HepG2 (cell line): ENCODE measurements at regions not wholly inside any gene's neighbourhood (a gene's known extent, or its start where the extent isn't known, plus 50 kb on each side); places are given as distances from the start of the nearest gene placed in this dataset.
A peak's percentile ranks its signal among the peaks of the same experiment; 100 is the strongest.

Source experiments
- HOXD1 ChIP-seq: sonication (generic); formaldehyde crosslinking; IDR thresholded peaks from 2 replicates; pipeline ENCODE4 v1.5.0; 2020; ENCODE audit warnings: missing genetic modification reagents
- MTA1 ChIP-seq: sonication (generic); formaldehyde crosslinking; IDR thresholded peaks from 2 replicates; pipeline ENCODE4 v1.4.0; 2020; ENCODE audit warnings: missing genetic modification reagents, mild to moderate bottlenecking, borderline replicate concordance
- NCOA2 ChIP-seq: sonication (generic); formaldehyde crosslinking; IDR thresholded peaks from 2 replicates; pipeline ENCODE4 v1.8.0; 2022; ENCODE audit warnings: inconsistent platforms
- NKX3-1 ChIP-seq: sonication (generic); formaldehyde crosslinking; IDR thresholded peaks from 2 replicates; pipeline ENCODE4 v1.5.0; 2020; ENCODE audit warnings: missing genetic modification reagents
- NONO ChIP-seq, 2 experiments: fragments of 450-650 bp in 1 of 2; sonication (generic) in 1 of 2; formaldehyde crosslinking in 1 of 2; IDR thresholded peaks in 1 of 2; conservative IDR thresholded peaks in 1 of 2; 2 replicates each; pipeline versions ENCODE4 v1.6.1 to v1.8.0; 2017 to 2022; ENCODE audit warnings: mild to moderate bottlenecking in 1 of 2, missing genetic modification reagents in 1 of 2, moderate library complexity in 1 of 2
- PAWR ChIP-seq: sonication (generic); formaldehyde crosslinking; IDR thresholded peaks from 2 replicates; pipeline ENCODE4 v1.4.0; 2020; ENCODE audit warnings: missing genetic modification reagents, mild to moderate bottlenecking, borderline replicate concordance
- RCOR2 ChIP-seq: IDR thresholded peaks from 2 replicates; pipeline ENCODE4 v1.6.1; 2016; ENCODE audit warnings: missing biosample characterization, missing genetic modification reagents
- SALL1 ChIP-seq: sonication (generic); formaldehyde crosslinking; IDR thresholded peaks from 2 replicates; pipeline ENCODE4 v1.8.0; 2022; ENCODE audit warnings: mild to moderate bottlenecking, missing genetic modification reagents
- SNRNP70 ChIP-seq: fragments of 200-400 bp; formaldehyde crosslinking; IDR thresholded peaks from 2 replicates; pipeline ENCODE4 v1.6.1; 2017; ENCODE audit warnings: mild to moderate bottlenecking, low read depth, low read length, moderate library complexity
- YEATS4 ChIP-seq: sonication (generic); formaldehyde crosslinking; IDR thresholded peaks from 2 replicates; pipeline ENCODE4 v1.4.0; 2020; ENCODE audit warnings: missing genetic modification reagents, borderline replicate concordance
- ZBTB3 ChIP-seq: sonication (generic); formaldehyde crosslinking; IDR thresholded peaks from 2 replicates; pipeline ENCODE4 v1.4.0; 2020; ENCODE audit warnings: low read depth, mild to moderate bottlenecking, moderate library complexity, missing genetic modification reagents, borderline replicate concordance
- ZFP36L1 ChIP-seq: sonication (generic); formaldehyde crosslinking; IDR thresholded peaks from 2 replicates; pipeline ENCODE4 v1.8.0; 2022; ENCODE audit warnings: mild to moderate bottlenecking, missing genetic modification reagents, moderate library complexity
- ZNF30 ChIP-seq: sonication (generic); formaldehyde crosslinking; IDR thresholded peaks from 2 replicates; pipeline ENCODE4 v1.5.0; 2020; ENCODE audit warnings: mild to moderate bottlenecking, missing genetic modification reagents
- TF ChIP-seq, protein P1 (sequence below): fragments of 450-650 bp; IDR thresholded peaks from 2 replicates; pipeline ENCODE4 v1.6.1; 2017; ENCODE audit warnings: mild to moderate bottlenecking
- TF ChIP-seq, protein P2 (sequence below): sonication (generic); formaldehyde crosslinking; IDR thresholded peaks from 2 replicates; pipeline ENCODE4 v1.8.0; 2022; ENCODE audit warnings: missing genetic modification reagents, low read depth, mild to moderate bottlenecking, borderline replicate concordance
- TF ChIP-seq, protein P3 (sequence below): sonication (generic); formaldehyde crosslinking; IDR thresholded peaks from 2 replicates; pipeline ENCODE4 v1.4.0; 2020; ENCODE audit warnings: missing genetic modification reagents, borderline replicate concordance
- TF ChIP-seq, protein P4 (sequence below): sonication (generic); formaldehyde crosslinking; IDR thresholded peaks from 2 replicates; pipeline ENCODE4 v1.5.0; 2020; ENCODE audit warnings: missing genetic modification reagents
- TF ChIP-seq, protein P5 (sequence below): IDR thresholded peaks from 2 replicates; pipeline ENCODE4 v1.6.1; 2012; ENCODE audit warnings: inconsistent platforms
- TF ChIP-seq, protein P6 (sequence below): sonication (generic); formaldehyde crosslinking; IDR thresholded peaks from 2 replicates; pipeline ENCODE4 v1.4.0; 2020; ENCODE audit warnings: missing genetic modification reagents

DNA sequence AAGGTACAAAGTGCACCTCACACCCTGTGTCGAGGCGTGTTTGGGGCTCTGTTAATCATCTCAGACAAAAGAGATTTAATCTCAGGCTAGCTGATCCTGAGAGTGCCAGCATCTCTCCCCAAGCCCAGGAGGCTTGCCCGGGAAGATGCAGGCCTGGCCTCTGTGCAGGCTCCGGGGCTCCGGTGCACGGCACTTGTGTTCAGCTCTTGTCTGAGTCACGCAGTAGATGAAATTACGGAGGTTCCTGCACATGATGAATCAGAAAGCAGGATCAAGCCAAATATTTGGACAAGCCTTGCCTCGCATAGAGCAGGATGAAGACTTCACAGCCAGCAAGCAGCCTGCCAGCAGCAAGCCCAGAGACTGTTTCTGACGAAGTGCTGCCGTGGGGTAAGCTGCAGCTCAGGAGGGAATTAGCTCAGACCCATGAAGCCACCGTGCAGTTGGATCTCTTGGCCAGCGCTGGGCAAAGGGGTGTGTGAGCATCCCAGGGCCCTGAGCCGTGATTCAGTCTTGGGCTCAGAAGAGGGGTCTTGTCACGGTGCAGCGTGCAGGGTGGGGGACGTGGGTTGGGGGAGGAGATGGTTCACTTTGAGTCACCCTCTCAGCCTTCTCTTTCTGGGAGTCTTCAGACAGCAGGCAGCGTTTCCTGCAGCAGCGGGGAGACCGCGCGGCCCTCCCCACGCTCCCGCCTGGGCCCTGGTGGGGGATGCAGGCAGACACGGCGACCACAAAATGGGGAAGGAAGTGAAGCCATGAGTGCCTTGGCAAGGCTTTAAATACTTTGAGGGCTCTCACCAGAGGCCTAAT lies 89.2 kb upstream of the MEF2A start (continued):
- TF ChIP-seq, protein P1, sequence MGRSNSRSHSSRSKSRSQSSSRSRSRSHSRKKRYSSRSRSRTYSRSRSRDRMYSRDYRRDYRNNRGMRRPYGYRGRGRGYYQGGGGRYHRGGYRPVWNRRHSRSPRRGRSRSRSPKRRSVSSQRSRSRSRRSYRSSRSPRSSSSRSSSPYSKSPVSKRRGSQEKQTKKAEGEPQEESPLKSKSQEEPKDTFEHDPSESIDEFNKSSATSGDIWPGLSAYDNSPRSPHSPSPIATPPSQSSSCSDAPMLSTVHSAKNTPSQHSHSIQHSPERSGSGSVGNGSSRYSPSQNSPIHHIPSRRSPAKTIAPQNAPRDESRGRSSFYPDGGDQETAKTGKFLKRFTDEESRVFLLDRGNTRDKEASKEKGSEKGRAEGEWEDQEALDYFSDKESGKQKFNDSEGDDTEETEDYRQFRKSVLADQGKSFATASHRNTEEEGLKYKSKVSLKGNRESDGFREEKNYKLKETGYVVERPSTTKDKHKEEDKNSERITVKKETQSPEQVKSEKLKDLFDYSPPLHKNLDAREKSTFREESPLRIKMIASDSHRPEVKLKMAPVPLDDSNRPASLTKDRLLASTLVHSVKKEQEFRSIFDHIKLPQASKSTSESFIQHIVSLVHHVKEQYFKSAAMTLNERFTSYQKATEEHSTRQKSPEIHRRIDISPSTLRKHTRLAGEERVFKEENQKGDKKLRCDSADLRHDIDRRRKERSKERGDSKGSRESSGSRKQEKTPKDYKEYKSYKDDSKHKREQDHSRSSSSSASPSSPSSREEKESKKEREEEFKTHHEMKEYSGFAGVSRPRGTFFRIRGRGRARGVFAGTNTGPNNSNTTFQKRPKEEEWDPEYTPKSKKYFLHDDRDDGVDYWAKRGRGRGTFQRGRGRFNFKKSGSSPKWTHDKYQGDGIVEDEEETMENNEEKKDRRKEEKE = no peak
- no peak for TF ChIP-seq ZFP36L1
- TF ChIP-seq, protein P2, sequence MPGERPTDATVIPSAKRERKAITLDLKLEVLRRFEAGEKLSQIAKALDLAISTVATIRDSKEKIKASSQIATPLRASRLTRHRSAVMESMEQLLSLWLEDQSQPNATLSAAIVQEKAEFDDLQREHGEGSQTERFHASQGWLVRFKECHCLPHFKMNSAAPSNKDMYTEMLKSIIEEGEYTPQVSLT (CRISPR knock-in tag) = no peak
- TF ChIP-seq, protein P3, sequence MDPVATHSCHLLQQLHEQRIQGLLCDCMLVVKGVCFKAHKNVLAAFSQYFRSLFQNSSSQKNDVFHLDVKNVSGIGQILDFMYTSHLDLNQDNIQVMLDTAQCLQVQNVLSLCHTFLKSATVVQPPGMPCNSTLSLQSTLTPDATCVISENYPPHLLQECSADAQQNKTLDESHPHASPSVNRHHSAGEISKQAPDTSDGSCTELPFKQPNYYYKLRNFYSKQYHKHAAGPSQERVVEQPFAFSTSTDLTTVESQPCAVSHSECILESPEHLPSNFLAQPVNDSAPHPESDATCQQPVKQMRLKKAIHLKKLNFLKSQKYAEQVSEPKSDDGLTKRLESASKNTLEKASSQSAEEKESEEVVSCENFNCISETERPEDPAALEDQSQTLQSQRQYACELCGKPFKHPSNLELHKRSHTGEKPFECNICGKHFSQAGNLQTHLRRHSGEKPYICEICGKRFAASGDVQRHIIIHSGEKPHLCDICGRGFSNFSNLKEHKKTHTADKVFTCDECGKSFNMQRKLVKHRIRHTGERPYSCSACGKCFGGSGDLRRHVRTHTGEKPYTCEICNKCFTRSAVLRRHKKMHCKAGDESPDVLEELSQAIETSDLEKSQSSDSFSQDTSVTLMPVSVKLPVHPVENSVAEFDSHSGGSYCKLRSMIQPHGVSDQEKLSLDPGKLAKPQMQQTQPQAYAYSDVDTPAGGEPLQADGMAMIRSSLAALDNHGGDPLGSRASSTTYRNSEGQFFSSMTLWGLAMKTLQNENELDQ (CRISPR knock-in tag) = no peak
- TF ChIP-seq, protein P4, sequence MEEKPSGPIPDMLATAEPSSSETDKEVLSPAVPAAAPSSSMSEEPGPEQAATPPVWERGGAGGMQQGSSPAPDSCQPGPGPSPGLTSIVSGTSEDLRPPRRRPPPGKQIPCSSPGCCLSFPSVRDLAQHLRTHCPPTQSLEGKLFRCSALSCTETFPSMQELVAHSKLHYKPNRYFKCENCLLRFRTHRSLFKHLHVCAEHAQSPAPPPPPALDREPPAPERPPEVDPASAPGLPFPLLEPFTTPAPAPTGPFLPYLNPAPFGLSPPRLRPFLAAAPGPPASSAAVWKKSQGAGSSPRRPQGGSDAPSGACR (CRISPR knock-in tag) = no peak
- TF ChIP-seq SNRNP70 = no peak
- no peak for TF ChIP-seq MTA1
- TF ChIP-seq, protein P5, sequence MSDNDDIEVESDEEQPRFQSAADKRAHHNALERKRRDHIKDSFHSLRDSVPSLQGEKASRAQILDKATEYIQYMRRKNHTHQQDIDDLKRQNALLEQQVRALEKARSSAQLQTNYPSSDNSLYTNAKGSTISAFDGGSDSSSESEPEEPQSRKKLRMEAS = no peak
- no peak for TF ChIP-seq ZNF30 (CRISPR knock-in tag)
- no peak for TF ChIP-seq NCOA2 (CRISPR knock-in tag)
- TF ChIP-seq, protein P6, sequence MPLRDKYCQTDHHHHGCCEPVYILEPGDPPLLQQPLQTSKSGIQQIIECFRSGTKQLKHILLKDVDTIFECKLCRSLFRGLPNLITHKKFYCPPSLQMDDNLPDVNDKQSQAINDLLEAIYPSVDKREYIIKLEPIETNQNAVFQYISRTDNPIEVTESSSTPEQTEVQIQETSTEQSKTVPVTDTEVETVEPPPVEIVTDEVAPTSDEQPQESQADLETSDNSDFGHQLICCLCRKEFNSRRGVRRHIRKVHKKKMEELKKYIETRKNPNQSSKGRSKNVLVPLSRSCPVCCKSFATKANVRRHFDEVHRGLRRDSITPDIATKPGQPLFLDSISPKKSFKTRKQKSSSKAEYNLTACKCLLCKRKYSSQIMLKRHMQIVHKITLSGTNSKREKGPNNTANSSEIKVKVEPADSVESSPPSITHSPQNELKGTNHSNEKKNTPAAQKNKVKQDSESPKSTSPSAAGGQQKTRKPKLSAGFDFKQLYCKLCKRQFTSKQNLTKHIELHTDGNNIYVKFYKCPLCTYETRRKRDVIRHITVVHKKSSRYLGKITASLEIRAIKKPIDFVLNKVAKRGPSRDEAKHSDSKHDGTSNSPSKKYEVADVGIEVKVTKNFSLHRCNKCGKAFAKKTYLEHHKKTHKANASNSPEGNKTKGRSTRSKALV = no peak
- TF ChIP-seq ZBTB3 = no peak
- no peak for TF ChIP-seq PAWR
- no peak for TF ChIP-seq NONO (IDR thresholded peaks at IDR 0.05)
- no peak for TF ChIP-seq NONO (CRISPR knock-in tag; conservative IDR thresholded peaks at IDR 0.05)
- no peak for TF ChIP-seq YEATS4 (CRISPR knock-in tag)
- no peak for TF ChIP-seq RCOR2
- TF ChIP-seq HOXD1 (CRISPR knock-in tag) = no peak
- no peak for TF ChIP-seq NKX3-1
- TF ChIP-seq SALL1 (CRISPR knock-in tag) = peak; percentile 45; the same call in 1 of the 2 replicates
